GM19438 (cell line): ENCODE measurements at regions not wholly inside any gene's neighbourhood (a gene's known extent, or its start where the extent isn't known, plus 50 kb on each side); places are given as distances from the start of the nearest gene placed in this dataset.

ENCODE experiments used
- ATAC-seq: cut with Tn5 transposase; IDR thresholded peaks from one replicate; pipeline ENCODE4 v1.9.1; 2021; ENCODE audit warnings: low read depth; ENCODE audit not compliant: unreplicated experiment

- ATAC-seq = no peak
Observed at GRCh38 chr4:112026058-112026457, 119.2 kb upstream of the FAM241A start.

GRCh38 chr4:112029771-112030171, 115.5 kb upstream of the FAM241A start:
- ATAC-seq = no peak

GRCh38 chr4:112031712-112032328, 113.4 kb upstream of the FAM241A start:
- ATAC-seq = no peak

GRCh38 chr4:112036886-112037285, 108.4 kb upstream of the FAM241A start:
- no peak for ATAC-seq

GRCh38 chr4:112038861-112039260, 106.4 kb upstream of the FAM241A start:
- ATAC-seq = no peak

- ATAC-seq = peak; percentile 56
Observed at GRCh38 chr4:112049119-112049518, 96.1 kb upstream of the FAM241A start.

- no peak for ATAC-seq
Observed at GRCh38 chr4:112053825-112054350, 91.4 kb upstream of the FAM241A start.

GRCh38 chr4:112055100-112055499, 90.2 kb upstream of the FAM241A start:
- ATAC-seq = no peak

GRCh38 chr4:112057470-112057869, 87.8 kb upstream of the FAM241A start:
- no peak for ATAC-seq

- no peak for ATAC-seq
Observed at GRCh38 chr4:112058433-112058832, 86.8 kb upstream of the FAM241A start.

- ATAC-seq = no peak
Observed at GRCh38 chr4:112060212-112060611, 85.0 kb upstream of the FAM241A start.

GRCh38 chr4:112061207-112061817, 83.9 kb upstream of the FAM241A start:
- no peak for ATAC-seq

- ATAC-seq = no peak
Observed at GRCh38 chr4:112063260-112063659, 82.0 kb upstream of the FAM241A start.

GRCh38 chr4:112069110-112069509, 76.1 kb upstream of the FAM241A start:
- no peak for ATAC-seq

- ATAC-seq = no peak
Observed at GRCh38 chr4:112073181-112073580, 72.1 kb upstream of the FAM241A start.

GRCh38 chr4:112075129-112075753, 70.0 kb upstream of the FAM241A start:
- peak; percentile 71 for ATAC-seq

GRCh38 chr4:112075906-112076305, 69.3 kb upstream of the FAM241A start:
- ATAC-seq = no peak

GRCh38 chr4:112076919-112077608, 68.2 kb upstream of the FAM241A start:
- ATAC-seq = no peak

- ATAC-seq = no peak
Observed at GRCh38 chr4:112077743-112078142, 67.5 kb upstream of the FAM241A start.

GRCh38 chr4:112082954-112083586, 62.2 kb upstream of the FAM241A start:
- no peak for ATAC-seq
